Medulla oblongata (tissue), 1 donor: ENCODE measurements at regions not wholly inside any gene's neighbourhood (a gene's known extent, or its start where the extent isn't known, plus 50 kb on each side); places are given as distances from the start of the nearest gene placed in this dataset.
"Not testable (repeated sequence)": the region's sequence is repeated elsewhere in the genome, so short reads cannot be mapped to it uniquely, and the experiment has no call there.

Experiments used
- DNase-seq: peaks from one replicate; pipeline ENCODE4 v3.0.0-alpha.2; 2015; ENCODE audit errors: extremely low spot score

DNA sequence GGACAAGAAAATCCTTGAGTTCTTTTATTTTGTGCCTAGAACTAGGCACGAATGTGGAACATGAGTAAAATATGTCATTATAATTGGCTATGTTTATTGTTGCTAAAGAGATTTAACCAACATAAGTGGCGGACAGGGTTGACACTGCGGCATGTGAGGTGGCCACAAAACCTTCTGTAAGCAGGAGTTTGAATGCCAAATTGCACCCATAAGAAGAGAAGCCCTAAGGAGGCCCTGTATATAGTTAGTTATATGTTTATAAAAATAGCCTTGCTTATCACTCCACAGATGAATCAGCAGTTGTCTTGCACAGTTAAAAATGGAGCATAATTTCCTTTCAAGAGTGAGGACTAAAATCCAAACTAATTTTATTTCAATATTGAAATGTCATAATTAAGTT is 336.1 kb downstream of the GBA3 start:
- no peak for DNase-seq

DNA sequence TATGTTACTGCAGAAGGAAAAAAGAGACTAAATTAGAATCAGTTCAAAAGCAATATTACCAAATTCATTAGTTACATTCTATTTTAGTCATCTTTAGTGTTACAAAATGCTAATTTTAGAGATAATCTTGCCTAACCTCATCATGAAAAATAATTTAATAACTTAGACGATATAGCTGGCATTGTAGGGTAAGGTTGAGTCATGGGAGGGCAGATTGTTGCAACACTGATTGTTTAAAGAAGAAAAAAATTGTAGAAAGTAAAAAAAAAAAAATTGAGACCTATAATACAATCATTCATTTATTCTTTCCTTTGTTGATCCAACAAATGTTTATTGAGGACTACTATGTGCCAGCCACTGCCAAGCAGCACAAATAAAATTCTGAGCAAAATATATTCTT is 330.9 kb downstream of the GBA3 start:
- no peak for DNase-seq

DNA sequence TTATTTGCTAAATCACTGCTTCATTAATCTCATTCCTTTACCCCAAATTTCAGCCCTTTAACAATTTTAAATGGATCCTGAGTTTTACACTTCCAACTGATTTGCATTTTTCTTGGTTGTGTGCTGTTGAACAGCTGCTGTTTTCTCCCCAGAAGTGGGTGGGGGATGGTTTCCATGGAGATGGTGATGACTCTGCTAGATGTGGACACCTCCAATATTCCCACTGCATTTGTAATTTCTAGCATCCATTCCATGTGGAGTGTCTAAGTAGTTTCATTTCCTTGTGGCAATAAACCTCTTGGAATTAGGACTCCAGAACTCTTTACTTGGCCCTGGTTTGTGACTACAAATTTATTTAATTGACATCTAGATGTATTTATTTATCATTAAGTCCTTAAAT is 330.4 kb downstream of the GBA3 start:
- DNase-seq = no peak

DNA sequence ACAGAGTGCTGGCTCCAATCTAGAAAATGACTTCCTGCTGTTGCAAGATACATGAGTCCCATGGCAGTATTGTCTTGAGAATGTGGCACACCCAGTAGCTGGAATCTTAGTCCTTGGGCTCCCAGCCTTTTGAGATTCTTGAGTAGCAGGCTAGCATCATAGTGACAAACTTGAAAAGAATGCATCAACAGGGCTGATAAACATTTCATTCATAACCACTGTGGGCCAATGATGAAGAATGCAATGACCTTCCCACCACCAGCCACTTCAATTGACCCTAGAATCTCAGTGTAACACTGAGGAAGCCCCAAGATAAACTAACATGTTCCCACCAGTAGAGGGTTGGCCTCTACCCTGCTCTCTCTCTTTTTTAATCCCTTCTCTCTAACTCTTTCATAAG is 329.3 kb downstream of the GBA3 start:
- DNase-seq = no peak

DNA sequence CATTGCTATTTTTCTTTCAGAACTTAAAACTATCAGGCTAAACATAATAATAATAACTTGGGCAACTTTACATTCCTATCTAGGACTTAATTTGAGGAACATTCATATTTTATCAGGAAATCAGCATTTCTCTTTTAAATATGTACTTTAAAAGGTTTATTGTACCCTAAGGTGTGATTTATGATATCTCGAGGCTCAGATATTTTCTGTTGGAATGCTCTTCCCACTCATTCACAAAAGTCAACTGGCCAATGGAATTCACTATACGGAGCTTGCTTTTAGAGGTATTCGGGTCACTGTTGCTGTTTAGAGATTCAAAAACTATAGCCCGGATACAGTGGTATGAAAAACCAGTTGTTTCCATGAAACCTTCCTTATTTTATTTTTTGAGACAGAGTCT is 328.3 kb downstream of the GBA3 start:
- no peak for DNase-seq

DNA sequence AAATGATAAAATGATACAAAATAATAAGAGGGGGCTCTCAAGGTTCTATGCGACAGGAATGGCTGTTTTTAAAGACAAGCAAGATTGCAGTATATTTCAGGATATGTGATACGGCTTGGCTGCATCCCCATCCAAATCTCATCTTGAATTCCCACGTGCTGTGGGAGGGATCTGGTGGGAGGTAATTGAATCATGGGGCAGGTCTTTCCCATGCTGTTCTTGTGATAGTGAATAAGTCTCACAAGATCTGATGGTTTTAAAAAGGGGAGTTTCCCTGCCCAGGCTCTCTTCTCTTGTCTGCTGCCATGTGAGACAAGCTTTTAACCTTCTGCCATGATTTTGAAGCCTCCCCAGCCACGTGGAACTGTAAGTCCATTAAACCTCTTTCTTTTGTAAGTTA is 327.7 kb downstream of the GBA3 start:
- not testable (repeated sequence) for DNase-seq

DNA sequence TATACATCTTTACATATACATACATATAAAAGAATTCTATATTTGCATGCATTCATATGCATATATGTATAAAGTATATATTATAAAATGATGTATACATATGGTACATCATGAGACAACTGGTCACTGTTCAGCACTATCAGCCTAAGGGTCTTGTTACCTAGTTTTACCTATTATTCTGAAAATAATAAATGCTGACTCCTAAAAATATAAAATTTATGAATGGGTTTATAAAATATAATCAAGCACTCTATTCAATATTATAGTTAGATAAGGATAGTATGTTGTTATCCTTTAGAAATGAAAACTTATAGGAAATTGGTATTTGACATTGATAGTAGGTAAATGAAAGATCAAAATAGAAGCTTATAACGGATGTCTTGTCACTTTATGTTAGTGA is 324.2 kb downstream of the GBA3 start:
- DNase-seq = no peak

DNA sequence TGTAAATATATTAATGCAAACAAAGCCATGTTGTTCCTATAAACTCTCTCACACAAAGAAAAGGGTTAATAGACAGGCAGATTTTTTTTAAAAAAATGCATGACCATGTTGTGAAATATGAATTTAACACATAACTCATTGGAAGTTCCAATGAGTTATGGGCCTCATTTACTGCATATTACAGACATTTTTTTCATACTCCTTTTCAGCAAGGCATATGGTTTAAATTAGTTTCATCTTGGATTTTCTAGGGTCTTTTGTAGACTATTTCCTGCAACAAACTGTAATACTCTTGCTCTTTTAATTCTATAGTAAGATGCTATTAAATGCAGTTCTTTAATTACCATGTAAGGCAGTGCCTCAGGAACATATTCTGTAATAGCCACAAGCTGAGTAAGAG is 323.1 kb downstream of the GBA3 start:
- no peak for DNase-seq

DNA sequence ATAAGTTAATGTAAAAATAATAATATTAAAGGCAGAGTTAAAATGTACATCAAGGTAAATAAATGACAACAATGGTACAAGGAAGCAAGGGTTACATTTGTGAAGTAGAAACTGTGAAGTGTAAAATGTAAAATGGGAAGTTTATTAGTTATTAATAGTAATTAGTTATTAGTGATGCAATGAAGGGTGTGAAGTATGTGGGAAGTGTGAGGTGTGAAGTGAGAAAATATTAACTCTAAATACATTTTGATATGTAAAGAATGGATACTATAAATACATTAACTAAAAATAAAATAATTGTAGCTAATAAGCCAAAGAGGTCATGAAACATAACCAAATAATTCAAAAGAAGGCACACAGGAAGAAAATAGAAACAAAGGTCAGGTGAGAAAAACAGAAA is 316.4 kb downstream of the GBA3 start:
- DNase-seq = no peak

DNA sequence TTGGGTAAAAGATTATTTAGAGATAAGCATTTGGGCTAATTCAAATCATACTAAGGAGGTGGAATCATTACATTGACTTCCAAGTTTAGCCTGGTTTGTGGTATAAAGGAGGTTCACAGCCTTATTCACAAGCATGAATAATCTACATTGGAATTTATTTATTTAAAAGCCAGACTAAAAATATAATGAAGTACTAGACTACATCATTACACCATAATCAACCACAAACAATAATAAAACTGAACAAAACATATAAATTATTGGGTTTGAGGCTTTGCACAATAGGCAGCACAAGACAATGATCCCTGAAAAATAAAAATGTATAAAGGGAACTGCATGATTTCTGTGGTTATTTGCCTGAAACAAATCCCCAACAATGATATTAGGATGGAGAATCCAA is 314.0 kb downstream of the GBA3 start:
- DNase-seq = no peak

DNA sequence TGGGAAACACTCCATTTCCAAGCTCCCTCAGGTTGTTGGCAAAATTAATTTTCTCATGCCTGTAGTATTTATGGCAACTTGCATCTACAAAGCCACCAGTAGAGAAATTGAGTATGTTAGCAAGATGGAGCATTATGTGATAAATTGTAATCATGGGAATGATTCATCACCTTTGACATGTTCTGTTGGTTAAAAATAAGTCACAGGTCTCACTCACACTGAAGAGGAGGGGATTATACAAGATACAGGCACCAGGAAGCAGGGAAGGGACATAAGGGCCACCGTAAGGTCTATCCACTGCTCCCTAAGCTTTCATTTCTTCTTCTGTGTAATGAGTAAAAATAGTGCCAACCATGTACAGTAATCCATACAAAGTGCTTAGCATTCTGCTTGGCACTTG is 313.0 kb downstream of the GBA3 start:
- DNase-seq = no peak

DNA sequence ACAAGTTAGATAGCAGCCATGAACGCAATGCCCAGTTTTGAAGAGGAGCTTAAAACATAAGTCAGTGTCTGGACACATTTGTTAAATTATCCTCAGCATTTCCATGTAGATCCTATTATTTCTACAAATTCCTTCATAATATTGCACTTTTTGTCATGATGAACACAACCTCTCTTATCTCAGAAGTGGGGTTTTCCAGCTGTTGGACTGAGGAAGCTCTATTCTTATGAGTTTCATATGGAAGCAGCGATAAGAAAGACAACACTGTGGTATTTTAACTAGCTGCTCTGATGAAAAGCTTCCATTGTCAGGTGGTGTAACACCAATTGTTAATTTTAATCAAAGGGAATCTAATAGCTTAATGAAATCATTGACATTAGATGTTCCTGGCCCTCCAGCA is 308.7 kb downstream of the GBA3 start:
- no peak for DNase-seq

DNA sequence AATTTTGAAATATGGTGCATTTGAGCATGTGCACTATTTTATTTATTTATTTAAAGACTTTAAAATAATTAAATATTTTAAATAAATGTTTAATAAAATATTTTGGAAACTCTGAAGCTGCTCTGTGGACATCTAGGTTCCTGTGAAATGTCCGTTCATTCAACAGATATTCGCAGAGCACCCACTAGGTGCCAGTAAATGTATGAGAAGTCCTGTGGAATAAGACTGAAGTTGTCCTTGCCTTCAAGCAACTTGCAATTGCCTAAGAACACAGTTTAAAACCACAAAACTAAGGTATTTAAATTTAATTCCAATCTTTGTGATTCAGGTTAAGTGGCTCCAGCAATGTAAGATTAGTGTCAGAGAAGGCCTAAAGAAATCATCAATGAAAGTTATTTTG is 306.7 kb downstream of the GBA3 start:
- no peak for DNase-seq

DNA sequence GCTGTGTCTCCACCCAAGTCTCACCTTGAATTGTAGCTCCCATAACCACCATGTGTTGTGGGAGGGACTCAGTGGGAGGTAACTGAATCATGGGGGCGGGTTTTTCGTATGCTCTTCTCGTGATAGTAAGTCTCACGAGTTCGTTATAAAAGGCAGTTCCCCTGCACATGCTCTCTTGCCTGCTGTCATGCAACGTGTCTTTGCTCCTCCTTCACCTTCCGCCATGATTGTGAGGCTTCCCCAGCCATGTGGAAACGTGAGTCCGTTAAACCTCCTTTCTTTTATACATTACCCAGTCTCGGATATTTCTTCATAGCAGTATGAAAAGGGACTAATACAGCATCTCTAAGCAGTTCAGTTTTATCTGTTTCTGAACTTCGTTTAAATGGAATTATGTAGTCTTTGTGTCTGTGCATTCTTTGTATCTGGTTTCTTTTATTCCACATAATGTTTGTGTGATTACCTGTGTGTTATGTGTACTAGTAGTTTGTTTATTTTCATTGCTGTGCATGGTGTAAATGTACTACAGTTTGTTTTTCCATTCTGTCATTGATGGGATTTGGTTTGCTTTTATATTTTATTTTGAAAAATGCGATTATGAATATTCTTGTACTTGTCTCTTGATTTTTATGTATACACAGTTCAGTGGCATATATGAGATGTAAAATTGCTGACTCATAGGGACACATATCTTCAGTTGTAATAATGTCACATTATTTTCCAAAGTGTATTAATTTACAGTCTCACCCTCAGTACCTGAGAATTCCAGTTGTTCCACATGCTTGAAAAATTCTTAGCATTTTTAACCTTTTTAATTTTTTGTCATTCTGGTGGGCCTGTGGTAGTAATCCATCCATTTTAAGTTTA is 304.9 kb downstream of the GBA3 start:
- no peak for DNase-seq

DNA sequence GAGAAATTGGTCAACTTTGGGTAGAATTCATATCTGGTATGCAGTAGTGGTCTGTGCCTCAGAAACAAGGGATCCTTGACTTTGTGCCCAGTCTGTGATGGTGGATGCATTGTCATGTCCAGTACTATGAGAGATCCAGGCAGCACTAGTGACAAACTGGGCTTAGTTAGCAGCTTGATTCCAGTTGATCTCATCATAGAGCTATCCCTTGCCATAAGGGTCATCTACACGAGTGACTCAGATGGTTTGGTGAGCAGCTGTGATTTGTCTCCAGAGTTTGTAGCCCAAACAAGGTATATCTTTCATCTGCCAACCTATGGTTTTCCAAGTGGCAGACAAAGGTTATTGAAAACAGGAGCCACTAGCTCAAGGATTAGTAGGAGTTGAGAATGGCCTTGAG is 298.8 kb downstream of the GBA3 start:
- DNase-seq = no peak

DNA sequence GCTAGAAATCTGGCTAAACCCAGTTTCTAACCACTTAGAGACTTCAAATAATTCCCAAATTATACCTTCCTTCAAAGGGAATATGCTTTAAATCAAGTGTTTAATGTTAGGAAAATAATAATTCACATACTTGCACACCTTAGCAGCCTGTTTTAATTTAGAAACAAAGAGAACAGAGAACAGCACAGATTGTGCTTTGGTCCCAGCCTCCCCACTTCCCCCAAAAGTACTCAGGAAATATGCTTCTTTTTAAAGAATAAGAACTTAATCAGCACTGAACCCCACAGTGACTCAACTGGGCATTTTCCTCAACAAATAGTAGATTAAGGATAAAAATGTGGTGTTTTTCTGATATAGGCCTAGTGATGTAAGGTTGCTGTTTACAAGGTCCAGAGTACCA is 295.8 kb downstream of the GBA3 start:
- no peak for DNase-seq

DNA sequence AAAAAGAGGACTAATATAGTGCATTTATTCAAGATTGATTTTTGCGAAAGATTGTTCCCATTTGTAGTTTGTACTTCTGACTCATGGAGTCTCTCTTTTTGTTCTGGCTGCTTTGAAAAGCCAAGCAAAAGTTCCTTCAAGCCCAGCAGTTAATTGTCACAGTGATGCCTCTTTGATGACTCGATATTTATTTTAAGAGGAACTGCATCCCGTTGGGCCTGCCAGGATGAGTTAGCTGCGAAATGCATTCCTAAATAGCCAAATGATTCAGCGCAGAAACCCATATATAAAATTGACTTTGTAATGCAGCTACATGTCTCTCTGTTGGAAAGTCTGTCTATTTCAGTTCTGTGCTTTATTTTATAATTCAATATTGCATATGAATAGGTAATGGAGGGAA is 295.1 kb downstream of the GBA3 start:
- no peak for DNase-seq

DNA sequence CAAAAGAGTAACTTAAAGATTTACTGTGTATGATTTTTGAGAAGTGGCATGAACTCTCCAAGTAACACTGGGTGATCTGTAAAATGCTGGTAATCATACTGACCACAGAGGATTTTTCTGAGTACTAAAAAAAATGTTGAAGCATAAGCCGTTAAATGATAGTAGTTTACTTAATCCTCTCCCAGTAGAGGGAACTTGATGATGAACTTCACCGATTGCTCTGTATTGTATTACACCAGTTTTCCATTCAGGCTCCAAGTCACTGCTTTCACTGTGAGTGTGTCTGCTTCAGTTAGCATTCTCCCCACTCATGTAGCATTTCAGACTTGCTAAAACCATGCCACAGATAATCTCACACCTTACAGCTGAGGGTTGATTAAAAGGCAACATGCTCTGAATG is 294.1 kb downstream of the GBA3 start:
- no peak for DNase-seq

DNA sequence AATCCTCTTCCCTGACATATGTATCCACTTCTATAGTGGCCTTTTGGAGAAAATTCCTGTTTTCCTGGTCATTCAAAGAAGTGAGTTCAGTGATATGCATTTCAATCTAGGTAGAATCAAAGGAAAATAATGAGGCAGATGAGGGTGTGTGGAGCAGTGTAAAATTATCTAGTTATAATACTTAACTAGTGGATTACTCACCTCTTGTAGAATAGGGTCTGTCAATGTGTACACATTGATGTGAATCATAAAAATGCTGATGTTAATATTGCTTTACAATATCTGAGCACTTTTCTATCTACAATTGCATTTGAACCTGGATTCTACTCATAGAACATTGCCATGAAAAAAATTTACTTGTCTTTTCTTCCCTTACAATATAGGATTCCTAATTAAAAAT is 293.5 kb downstream of the GBA3 start:
- no peak for DNase-seq

DNA sequence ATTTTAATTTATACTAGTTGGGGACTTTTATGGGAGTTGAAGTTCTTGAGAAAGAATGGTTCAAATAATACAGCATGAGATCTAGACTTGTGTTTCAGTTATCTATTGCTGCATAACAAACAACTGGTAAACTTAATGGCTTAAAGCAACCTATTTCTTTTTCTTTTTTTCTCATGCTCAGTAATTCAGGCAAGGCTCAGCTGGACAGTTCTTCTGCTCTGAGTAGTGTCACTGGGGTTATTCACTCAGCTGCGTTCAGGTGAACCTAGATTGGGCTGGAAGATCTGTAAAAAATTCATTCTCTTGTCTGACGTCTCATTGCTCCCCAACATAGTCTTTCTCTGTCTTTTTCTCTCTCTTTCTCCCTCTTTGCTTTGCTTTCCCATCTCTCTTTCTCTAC is 291.7 kb downstream of the GBA3 start:
- no peak for DNase-seq

DNA sequence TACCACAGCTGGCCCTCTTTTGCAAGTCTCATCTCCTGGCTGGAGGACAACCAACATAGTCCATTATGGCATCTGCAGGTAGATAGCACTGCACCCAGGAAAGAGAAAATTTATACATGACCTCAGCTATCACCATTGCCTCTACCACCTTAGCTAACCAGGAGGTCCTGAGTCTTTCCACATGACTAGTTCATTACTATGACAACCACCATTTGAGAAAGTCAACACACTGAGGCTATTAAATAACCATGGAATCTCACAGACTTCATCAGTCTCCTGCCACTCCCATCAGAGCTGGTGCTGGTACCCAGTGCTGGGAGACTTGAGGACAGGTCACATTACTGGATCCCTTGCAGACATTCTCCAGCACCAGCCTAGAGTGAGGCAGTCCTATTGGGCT is 285.9 kb downstream of the GBA3 start:
- no peak for DNase-seq

DNA sequence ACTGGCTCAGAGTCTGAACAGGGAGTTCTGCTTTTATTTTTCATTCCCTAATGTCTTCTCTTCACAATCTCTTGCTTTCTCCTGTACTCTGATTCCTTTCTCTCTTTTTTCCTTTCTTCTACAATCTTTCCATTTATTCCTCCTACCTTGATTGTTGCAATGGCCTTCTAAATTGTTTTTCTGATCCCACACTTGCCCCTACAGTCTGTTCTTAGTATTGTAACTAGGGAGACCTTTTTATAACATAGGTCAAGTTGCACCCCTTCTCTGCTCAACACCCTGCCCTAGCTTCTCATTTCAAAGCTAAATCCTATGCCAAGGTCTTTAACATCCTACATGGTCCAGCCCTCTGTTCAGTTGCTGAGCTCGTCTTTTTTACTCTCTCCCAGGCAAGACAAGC is 277.9 kb downstream of the GBA3 start:
- DNase-seq = no peak

DNA sequence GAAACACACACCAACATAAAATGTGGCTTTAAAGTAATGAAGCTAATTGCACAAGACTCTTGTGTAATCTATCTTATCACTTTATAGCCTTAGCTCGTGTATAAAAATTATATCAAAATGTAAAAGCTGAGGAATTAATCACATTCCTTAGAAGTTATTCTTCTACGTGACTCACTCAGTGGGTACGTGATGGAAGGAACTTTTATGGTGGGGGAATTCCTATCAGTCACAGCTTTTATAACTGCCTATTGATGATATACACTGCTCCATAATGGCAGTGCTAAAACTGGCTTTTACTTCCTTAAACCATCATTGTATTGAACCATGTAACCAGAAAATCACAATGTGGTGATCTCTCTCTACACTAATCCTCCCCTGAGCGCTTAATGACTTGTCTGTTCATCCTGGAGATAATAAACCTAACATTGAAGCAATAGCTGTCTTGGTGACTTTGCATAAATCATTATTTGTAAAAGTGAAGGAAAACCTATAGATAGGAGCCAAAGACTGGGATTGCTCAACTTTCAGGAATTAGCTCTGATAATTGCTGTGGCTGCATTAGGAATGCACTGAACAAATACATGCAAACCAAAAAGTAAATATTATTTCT is 276.7 kb downstream of the GBA3 start:
- no peak for DNase-seq

DNA sequence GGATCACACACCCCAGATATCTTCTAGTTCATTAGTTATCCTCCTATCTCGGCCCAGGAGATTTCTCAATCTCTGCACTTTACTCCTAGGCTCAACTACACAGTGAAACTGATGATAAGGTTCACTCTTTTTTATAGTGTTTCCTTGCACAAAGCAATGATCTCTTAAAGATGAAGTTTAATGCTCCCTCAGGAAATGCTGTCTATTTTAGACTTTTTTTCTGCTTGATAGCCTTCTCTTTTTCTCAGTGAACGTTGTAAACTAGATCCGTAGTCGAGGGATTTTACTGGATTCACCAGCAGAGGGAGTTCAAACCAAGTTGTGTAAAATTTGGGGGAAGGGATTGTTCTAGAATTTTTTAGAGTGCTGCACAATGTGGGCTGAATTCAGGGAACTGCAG is 269.6 kb downstream of the GBA3 start:
- peak; percentile 41 for DNase-seq
